GM19452 (cell line): ENCODE measurements at regions not wholly inside any gene's neighbourhood (a gene's known extent, or its start where the extent isn't known, plus 50 kb on each side); places are given as distances from the start of the nearest gene placed in this dataset.
"Not testable (repeated sequence)": the region's sequence is repeated elsewhere in the genome, so short reads cannot be mapped to it uniquely, and the experiment has no call there.

Experiments used
- ATAC-seq: cut with Tn5 transposase; IDR thresholded peaks from one replicate; pipeline ENCODE4 v1.9.1; 2021; ENCODE audit not compliant: unreplicated experiment

DNA sequence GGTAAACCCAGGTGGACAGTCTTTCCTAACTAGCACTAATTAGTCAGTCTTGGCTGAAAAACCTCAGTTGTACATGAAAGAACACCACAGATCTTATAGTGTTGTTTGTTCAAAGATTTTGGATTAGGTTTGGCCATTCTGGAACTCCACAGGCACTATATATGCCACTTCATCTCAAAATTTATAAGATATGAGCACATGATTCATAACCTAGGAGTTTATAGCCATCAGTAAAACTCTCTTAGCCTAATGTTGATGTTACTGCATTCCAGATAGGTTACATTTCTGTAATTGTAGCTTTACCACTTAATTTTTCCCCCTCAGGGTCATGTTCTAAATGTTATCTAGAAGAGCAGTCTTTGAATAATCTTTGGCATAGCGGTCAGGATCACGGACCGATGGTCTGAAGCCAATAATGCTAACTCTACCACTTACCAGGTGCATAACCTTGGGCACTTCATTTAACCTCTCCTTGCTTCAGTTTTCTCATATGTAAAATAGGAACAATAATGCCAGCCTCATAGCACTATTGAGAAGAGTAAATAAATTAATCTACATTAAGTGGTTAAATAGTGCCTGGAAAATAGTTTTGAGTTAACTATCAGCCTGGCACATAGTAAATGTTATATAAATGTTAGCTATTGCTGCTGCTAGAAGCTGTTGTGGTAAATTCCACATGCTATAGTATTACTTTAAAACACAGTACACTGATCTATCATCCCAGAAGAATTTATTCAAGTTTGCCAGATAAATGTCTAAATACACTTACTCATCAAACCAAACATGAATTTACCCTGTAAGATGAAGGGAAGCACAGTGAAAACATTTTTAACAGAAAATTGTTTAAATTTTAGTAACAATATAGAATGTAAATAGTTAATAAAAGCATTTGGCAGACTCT, 743.9 kb downstream of the NR2F1-AS1 start:
- no peak for ATAC-seq

DNA sequence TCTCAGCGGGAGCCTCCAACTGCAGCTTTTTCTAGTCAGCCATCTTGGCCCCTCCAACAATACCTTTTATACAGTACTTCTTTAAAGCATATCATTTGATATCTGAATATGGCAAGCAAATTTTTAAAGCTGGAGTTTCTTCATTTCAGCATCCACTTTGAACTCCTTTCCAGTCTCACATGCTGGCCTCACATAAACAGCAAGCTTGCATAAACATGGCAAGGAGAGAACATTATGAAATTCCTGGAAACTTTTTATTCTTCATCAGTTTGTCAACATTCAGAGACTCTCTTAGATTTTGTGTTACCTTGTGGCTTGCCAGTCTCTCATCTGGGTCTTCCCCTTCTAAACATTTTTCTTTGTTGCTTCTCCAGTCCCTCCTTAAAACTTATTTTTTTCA, 745.3 kb downstream of the NR2F1-AS1 start:
- no peak for ATAC-seq

DNA sequence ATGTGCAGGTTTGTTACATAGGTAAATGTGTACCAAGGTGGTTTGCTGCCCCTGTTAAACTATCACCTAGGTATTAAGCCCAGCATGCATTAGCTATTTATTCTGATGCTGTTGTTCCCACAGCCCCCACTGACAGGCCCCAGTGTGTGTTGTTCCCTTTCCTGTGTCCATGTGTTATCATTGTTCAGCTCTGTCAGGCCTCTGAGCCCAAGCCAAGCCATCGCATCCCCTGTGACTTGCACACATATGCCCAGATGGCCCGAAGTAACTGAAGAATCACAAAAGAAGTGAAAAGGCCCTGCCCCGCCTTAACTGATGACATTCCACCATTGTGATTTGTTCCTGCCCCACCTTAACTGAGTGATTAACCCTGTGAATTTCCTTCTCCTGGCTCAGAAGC, 757.5 kb downstream of the NR2F1-AS1 start:
- not testable (repeated sequence) for ATAC-seq

DNA sequence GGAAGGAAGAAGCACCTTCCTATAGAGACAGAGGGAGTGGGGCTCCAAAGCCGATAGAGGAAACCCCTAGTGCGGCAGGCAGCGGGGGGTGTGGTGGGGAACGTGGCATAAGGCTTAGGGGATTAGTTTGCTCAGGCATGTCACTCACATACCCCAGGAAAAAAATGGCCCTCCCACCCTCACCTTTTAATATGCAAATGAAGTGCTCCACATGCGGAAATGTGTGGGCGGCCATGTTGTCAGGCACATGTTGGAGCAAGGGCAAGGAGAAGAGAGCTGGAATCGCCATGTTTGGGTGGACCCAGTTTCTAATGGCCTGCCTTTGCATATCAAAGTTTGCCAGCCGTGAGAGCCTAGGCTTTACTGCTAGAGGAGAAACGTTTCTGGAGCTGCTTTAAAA, 758.8 kb downstream of the NR2F1-AS1 start:
- no peak for ATAC-seq

DNA sequence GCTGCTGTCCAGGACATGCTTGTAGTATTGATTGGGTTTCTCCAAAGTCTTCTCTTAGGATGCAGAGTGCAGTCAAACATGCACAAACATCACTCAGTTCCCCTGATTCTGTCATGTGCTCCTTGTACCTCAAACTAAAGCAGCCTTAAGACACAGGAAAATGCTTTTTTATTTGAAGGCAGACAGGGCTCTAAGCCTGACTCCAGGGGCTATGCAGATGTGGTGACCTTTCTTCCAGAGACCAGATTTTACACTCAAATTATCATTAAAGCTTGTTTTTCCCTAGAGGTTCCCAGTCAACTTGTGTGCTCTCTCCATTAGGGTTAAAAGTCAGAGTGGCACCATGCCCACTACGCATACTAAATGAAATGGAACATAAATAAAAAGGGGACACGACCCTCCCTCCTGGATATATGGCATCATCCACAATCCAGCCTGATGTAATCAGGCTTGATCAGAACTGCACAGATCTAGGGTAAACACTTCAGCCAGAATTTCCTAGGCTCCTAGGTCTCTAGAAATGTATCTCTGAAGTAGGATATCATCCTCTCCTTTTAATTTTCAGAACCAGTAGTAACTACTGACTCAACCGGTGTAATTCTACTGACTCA, 771.1 kb downstream of the NR2F1-AS1 start:
- ATAC-seq: no peak

DNA sequence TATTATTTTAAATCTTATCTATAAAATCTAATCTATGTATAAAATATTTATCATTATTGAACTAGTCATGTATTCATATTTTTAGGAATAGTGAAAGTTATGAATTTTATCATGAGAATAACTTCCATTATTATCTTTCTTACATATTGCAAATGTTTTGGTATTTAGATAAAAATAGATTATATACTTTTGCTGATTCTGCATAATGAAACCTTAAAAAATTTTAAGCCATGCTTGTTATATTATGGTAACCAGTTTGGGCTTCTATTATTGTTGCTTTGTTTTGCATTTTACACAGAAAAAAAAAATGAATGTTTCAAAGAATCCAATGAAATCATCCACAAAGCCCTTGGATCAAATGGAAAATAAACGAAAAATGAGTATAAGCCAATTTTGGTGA, 772.5 kb downstream of the NR2F1-AS1 start:
- ATAC-seq: no peak

DNA sequence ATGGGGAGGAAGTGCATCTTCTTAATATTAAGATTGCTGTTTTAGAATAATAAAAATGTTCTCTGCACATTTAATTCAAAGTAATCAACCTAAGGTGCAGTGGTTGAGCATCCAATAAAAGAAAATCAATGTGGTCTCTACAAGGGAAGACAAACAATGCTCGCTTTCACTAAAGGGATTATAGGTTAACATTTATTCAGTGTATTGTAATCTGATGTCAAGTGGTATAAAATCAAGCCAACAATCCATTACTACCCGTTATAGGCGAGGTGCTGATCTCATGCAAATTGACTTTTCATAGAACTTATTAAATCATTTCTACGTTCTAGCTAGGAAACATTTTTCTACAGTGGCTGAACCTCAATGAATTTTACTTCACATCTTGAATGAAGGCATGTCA, 773.9 kb downstream of the NR2F1-AS1 start:
- no peak for ATAC-seq

DNA sequence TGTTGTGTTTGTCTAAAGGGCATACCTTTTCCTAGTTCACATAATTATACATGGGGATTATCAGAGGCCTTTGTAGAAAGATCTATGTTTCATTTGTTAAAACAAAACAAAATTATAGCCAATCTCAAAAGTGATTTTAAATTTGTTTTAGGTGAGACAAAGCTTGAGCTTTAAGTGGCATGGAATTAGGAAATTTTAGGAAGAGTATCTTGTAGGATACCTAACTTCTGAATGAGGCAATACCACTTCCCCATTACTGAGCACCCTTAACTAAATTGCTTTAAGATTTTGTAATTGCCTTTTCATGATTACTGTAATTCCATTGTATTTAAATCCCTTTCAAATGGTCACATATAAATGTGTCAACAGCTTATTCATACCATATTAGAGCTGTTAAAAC, 775.6 kb downstream of the NR2F1-AS1 start:
- ATAC-seq: no peak

DNA sequence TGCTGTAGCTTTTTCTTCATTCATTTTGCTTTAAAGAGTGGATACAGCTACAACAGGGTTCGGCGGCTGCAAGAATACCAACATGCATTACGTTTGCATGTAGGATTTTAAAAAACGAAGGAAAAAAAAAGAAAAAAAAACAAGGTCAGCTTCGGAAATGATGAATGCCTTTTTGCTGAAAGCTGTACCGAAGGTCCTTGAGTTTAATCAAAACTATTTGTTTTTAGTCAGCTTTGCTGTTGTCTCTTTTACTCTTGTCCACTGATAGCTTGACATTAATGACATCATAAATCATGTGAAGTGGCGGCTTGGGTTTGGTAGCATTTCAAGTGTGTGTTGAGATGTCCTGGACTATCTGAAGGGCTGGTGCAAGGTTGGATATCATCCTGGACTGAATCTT, 779.1 kb downstream of the NR2F1-AS1 start:
- no peak for ATAC-seq

DNA sequence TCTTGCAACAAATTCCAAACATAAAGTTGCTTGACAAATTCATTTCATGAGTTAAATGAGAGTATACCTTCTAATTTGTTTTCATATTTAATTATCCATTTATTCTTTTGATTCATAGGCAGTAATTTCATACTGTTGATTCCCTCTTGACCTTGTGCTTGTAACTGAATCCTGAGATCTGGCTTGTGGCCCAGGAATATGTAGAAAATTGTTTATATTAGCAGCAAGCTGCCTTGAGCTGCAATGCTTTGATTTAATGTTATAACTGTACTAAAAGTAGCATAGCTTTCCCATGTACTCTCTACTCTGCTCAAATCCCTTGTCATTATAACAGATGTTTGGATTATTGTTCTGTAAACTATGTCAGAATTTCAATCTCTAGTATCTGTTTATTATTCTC, 780.7 kb downstream of the NR2F1-AS1 start:
- ATAC-seq: no peak

DNA sequence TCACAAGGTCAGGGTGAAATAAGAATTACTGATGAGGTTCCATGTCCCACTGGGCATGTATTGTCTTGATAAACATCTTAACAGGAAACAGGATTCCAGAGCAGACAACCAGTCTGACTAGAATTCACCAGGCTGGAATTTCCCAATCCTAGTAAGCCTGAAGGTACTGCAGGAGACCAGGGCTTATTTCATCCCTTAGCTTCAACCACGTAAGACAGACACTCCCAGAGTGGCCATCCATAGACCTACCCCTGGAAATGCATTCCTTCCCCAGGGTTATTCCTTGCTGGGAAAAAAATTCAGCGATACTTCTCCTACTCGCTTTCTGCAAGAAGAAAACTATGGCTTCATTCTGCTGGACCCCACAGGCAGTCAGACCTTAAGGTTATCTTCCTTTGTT, 785.4 kb downstream of the NR2F1-AS1 start:
- ATAC-seq: no peak

DNA sequence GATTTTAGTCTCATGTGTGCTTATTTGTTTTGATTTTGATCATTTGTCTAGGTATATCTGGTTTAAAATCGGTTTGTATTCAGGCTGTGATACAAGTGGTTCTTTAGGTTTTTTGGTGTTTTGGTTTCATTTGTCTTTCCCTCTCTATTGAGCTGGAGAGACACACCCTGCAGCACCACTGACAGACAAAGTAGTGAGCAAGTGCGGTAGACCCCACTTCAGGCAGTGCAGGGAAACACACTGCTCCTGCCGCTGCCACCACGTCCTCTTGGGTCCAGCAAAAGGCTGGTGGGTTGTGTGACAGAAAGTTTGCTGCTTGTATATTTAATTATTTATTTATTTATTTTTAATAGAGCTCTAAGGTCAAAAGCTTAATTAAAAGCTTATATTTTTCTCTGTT, 801.0 kb downstream of the NR2F1-AS1 start:
- no peak for ATAC-seq

DNA sequence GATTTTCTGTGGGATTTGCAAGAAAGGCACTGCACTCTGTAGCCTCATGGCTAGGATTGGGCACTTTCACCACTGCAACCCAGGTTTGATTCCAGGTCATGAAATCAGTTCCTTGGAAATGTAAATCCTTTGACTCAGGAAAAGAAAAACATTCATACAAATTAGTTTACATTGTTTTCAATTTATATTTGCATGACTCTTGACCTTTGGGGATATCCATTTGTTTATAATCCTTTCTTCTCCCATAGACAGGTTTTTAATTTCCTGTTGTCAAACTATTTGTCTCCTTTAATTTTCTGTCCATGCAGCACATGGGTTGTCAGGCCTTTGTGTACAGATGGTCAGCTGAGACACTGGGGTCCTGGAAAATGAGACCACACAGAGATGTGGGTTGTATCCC, 801.5 kb downstream of the NR2F1-AS1 start:
- no peak for ATAC-seq

DNA sequence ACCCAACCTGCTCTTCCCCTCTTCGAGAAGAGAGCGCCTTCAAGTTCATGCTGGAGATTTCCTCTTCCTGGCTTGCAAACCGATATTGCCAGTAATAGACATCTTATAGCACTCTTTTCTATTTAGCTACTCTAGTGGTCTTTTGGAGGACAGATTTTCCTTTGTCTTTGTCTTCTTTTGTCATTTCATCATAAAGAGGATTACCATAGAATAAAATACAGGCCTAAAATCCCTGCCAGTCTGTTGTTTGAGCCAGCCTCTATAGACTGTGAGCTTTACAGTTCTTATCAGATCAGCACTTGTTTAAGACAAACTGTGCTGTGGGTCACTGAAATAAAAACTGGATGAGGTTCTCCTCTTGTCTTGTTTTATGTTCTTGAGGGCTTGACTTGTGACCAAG, 802.8 kb downstream of the NR2F1-AS1 start:
- no peak for ATAC-seq

DNA sequence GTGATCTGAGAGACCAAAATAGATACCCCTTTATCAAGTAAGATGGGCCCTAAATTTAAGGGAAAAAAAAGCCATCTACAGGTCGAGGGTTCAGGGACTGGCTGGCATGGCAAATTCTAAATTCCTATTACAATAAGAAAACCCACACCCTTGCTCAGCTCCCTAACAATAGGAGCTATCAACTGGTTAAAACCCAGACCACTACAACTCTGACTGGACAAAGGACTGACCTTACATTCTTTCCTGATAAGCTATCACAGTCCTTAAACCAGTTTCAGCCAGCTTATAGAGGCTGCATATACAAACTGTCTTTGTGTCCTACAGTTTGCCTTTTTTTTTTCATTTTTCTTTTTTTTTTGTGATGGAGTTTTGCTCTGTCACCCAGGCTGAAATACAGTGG, 803.6 kb downstream of the NR2F1-AS1 start:
- no peak for ATAC-seq

DNA sequence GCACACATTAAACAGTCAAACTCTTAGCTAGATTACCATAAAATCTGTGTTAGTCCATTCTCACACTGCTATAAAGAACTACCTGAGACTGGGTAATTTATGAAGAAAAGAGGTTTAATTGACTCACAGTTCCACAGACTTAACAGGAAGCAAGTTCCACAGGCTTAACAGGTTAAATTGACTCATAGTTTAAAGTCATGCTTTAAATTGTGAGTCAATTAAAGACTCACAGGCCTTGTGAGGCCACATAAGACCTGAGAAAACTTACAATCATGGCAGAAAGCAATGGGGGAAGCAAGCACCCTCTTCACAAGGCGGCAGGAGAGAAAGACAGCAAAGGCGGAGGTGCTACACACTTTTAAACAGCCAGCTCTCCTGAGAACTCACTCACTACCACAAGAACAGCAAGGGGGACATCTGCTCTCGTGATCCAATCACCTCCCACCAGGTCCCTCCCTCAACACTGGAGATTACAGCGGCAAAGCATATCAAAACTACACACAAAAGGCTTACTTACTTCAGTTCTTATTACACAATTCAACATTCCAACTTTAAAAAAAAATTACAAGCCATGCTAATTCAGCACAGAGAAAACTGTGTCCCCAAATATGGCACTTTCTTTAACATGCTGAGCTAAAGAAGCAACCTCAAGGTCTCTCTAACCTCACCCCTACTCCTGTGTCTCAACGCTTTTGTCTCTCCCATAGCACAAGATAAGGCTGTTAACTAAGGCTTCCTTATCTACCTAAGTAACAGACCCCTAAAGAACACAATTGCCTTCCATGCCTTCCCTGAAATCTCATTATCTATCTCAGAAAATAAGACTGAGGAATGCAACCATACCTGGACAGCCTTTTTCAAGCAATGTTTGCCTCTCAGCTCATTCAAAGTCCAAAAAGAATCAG, 805.1 kb downstream of the NR2F1-AS1 start:
- no peak for ATAC-seq

DNA sequence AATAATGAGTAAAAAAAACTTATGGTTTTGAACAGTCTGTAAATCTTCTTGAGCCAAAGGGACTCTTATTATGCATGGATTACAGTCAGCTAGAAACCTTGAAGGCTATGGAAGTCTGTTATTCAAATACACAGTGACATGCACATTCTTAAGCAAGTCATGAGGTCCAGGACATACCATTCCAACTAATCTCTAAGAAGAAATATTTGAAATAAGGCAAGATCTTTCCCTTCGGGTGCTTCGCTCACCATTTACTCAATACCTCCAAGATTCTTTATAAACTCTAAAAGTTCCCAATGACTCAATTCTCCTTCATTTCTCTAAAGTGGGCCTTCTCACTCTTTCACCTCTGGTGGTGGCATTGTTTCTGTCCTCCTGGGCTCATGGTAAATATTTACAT, 811.0 kb downstream of the NR2F1-AS1 start:
- no peak for ATAC-seq

DNA sequence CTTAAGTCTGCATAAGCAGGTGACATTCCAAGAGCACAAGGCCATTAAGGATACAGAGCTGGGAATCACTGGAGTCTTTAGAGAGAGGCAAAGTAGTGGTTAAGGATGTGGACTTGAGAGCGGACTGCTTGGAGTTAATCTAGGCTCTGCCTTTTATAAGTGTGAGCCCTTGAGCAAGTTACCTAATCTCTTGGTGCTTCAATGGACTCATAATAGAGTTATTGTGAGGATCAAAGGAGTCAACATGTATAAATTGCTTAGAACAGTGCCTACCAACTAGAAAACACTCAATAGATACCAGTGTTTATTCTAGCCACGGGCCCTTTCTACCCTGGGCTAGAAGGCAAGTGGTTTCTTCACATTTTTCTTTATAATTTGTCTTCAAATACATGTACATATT, 819.4 kb downstream of the NR2F1-AS1 start:
- no peak for ATAC-seq

DNA sequence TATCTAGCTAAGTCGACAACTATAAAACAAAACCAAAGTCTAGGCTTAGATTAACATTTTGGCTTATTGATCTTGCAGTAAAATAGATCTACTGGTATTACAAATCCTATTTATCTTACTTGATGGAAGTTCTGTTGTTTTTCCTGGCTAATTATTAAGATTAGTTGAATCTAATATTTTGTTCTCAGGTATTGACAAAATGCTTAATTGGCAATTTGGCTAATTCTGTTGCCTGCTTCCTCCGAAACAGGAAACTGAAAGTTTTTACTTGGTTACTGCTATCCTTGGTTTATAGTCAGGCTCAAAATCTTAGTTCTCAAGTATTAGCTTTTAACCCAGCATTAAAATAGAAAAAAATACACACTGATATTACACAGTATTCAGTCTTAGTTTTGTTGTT, 820.5 kb downstream of the NR2F1-AS1 start:
- ATAC-seq: no peak

DNA sequence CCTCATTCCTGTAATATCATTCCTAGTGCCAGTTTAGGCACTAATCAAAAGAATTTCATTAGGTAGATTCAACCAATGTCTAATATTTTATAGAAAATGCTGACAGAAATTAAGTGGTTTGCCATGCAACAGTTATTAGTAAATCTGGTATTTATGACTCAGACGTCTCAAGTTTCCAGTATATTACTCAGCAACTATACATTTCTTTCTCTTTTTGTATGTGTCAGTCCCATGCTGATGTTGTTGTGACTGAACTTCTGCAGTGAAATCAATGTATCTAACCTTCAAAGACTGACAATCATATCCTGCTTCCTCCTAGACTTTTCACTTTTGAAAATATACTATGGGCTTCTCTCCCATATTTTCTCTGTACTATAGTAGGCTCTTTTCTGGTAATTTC, 822.5 kb downstream of the NR2F1-AS1 start:
- ATAC-seq: no peak

DNA sequence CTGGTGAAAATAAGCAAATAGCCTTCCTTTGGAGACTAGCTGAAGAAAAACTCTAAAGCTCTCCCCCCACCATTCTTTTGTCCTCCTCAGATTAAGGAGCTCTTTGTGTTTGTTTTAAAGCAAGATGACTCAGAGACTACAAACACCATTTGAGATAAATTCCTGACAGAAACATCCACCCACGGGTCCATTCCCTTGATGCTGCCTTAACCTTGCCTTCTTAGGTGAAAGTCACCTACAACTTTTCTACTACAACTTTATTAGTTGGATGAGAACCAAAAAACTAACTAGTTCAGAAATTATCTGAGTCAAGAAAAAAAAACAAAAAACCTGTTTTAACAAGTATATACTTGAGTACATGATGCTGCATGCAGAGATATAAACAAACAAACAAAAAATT, 831.1 kb downstream of the NR2F1-AS1 start:
- ATAC-seq: no peak
